ENCODE measurements at regions not wholly inside any gene's neighbourhood (a gene's known extent, or its start where the extent isn't known, plus 50 kb on each side); places are given as distances from the start of the nearest gene placed in this dataset.

DNA sequence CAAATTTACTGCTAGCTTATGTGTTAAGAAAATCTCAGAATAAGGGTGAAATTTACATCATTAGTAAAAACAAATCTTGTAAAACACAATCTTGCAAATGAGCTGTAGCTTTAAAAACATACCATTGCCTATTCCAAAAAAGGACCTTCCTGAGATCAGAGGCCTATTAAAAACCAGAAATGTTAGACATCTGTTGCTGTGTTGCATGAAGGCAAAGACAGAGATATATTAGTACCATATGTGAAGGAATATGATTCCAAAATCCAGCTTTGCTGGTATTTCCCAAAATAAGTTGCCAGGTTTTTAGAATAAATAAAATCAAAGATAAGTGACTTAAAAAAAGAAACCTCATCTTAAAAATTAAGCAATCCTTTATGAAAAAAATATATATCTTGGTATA lies 504.1 kb upstream of the CDIN1 start:
- TF ChIP-seq POLR2AphosphoS5 (IDR thresholded peaks at IDR 0.05; ENCODE audit: low read depth, low read length) (no peak), FOXP2 (optimal IDR thresholded peaks at IDR 0.05; ENCODE audit: borderline replicate concordance, extremely low read depth, extremely low read length, insufficient read depth) (no peak), TAF1 (IDR thresholded peaks at IDR 0.05; ENCODE audit: borderline replicate concordance, insufficient read depth, low read length) (no peak), SIN3A (IDR thresholded peaks at IDR 0.05; ENCODE audit: borderline replicate concordance, insufficient read depth, low read length) (no peak)
